Stomach (tissue), 4 donors: ENCODE measurements at regions not wholly inside any gene's neighbourhood (a gene's known extent, or its start where the extent isn't known, plus 50 kb on each side); places are given as distances from the start of the nearest gene placed in this dataset.

ENCODE experiments used
- EP300 ChIP-seq: sonication (generic); formaldehyde crosslinking; IDR thresholded peaks from one replicate; pipeline ENCODE4 v1.6.1; 2017; ENCODE audit warnings: antibody characterized with exemption
- POLR2A ChIP-seq, 4 donors: fragments of 450-650 bp; IDR thresholded peaks; one replicate each; pipeline ENCODE4 v1.6.1; 2016; ENCODE audit warnings: antibody characterized with exemption in 4 of 4, control low read depth in 2 of 4, mild to moderate bottlenecking in 1 of 4, moderate library complexity in 1 of 4
- TF ChIP-seq, protein P1 (sequence below), 7 experiments: fragments of 450-650 bp in 4 of 7; fragments of 200-600 bp in 3 of 7; sonication (generic) in 3 of 7; IDR thresholded peaks; one replicate each; pipeline ENCODE4 v1.5.1; 2016 to 2019; ENCODE audit warnings: antibody characterized with exemption in 7 of 7, control low read depth in 2 of 7, mild to moderate bottlenecking in 1 of 7

- TF ChIP-seq, protein P1, sequence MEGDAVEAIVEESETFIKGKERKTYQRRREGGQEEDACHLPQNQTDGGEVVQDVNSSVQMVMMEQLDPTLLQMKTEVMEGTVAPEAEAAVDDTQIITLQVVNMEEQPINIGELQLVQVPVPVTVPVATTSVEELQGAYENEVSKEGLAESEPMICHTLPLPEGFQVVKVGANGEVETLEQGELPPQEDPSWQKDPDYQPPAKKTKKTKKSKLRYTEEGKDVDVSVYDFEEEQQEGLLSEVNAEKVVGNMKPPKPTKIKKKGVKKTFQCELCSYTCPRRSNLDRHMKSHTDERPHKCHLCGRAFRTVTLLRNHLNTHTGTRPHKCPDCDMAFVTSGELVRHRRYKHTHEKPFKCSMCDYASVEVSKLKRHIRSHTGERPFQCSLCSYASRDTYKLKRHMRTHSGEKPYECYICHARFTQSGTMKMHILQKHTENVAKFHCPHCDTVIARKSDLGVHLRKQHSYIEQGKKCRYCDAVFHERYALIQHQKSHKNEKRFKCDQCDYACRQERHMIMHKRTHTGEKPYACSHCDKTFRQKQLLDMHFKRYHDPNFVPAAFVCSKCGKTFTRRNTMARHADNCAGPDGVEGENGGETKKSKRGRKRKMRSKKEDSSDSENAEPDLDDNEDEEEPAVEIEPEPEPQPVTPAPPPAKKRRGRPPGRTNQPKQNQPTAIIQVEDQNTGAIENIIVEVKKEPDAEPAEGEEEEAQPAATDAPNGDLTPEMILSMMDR (IDR thresholded peaks at IDR 0.05), result no peak
- TF ChIP-seq EP300 (no peak), POLR2A (IDR thresholded peaks at IDR 0.05) (no peak)
Measured at GRCh38 chr7:41861642-41862041, 158.8 kb upstream of the INHBA start.
